KMS-11 (cell line): ENCODE measurements at regions not wholly inside any gene's neighbourhood (a gene's known extent, or its start where the extent isn't known, plus 50 kb on each side); places are given as distances from the start of the nearest gene placed in this dataset.

Source experiments
- H2AFZ ChIP-seq: fragments of 200-600 bp; sonication (generic); 2 replicates; pipeline ENCODE4 v1.6.1; 2016; ENCODE audit warnings: antibody characterized with exemption, mixed run types, low read depth
- H3K27ac ChIP-seq: fragments of 200-600 bp; sonication (generic); 2 replicates; pipeline ENCODE4 v1.6.1; 2016; ENCODE audit warnings: mild to moderate bottlenecking, mixed run types
- H3K27me3 ChIP-seq: fragments of 200-600 bp; sonication (generic); 2 replicates; pipeline ENCODE4 v1.6.1; 2017; ENCODE audit warnings: mild to moderate bottlenecking, low read depth, mixed run types, moderate library complexity; ENCODE audit not compliant: insufficient read depth
- H3K36me3 ChIP-seq: fragments of 200-600 bp; sonication (generic); 2 replicates; pipeline ENCODE4 v1.6.1; 2017; ENCODE audit warnings: mild to moderate bottlenecking, mixed run types; ENCODE audit not compliant: insufficient read depth
- H3K4me1 ChIP-seq: fragments of 200-600 bp; sonication (generic); 2 replicates; pipeline ENCODE4 v1.6.1; 2016; ENCODE audit warnings: mild to moderate bottlenecking, low read depth, mixed run types; ENCODE audit not compliant: poor library complexity, severe bottlenecking
- H3K4me2 ChIP-seq: fragments of 200-600 bp; sonication (generic); 2 replicates; pipeline ENCODE4 v1.7.0; 2016; ENCODE audit warnings: mild to moderate bottlenecking, mixed run types
- H3K4me3 ChIP-seq: fragments of 200-600 bp; sonication (generic); IDR thresholded peaks from 2 replicates; pipeline ENCODE4 v1.6.1; 2017; ENCODE audit warnings: low read depth, low read length, mixed read lengths; ENCODE audit not compliant: insufficient read depth
- H3K79me2 ChIP-seq: fragments of 200-600 bp; sonication (generic); 2 replicates; pipeline ENCODE4 v1.6.1; 2016; ENCODE audit warnings: low read depth, mixed run types; ENCODE audit not compliant: insufficient read depth
- H3K9ac ChIP-seq: fragments of 200-600 bp; sonication (generic); 2 replicates; pipeline ENCODE4 v1.6.1; 2016; ENCODE audit warnings: mild to moderate bottlenecking, mixed run types
- H4K20me1 ChIP-seq: fragments of 200-600 bp; sonication (generic); 2 replicates; pipeline ENCODE4 v1.6.1; 2016; ENCODE audit warnings: mild to moderate bottlenecking, mixed run types; ENCODE audit not compliant: insufficient read depth
- TF ChIP-seq, protein P1 (sequence below): fragments of 200-600 bp; sonication (generic); conservative IDR thresholded peaks from 2 replicates; pipeline ENCODE4 v1.6.1; 2017; ENCODE audit warnings: low read depth, mild to moderate bottlenecking, antibody characterized with exemption, low read length, moderate library complexity, mixed read lengths

DNA sequence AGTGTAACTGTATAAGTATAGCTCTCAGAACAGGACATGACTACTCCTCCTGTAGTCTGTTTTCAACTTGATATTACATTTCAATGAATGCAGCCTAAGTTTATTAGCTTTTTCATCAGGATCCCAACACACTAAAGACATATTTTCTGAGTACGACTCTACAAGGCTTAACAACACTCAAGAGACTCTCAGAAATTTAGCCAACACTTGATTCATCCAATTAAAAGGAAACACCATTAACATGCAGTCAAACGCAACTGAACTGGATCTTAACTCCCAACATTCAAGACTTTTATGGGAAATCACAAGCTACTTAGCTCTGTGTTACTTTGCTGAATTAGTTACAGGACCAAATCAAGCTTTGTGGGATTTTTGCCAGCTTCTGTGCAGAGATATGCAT is 65.2 kb upstream of the SGIP1 start:
- no peak overlapping the region for H3K4me3 ChIP-seq
- no peaks in the 10 kb centered on the region for H3K79me2 ChIP-seq
- no peak overlapping the region for H3K27ac ChIP-seq
- no peaks in the 10 kb centered on the region for H3K36me3 ChIP-seq
- H4K20me1 ChIP-seq, result no peaks in the 10 kb centered on the region
- TF ChIP-seq, protein P1, sequence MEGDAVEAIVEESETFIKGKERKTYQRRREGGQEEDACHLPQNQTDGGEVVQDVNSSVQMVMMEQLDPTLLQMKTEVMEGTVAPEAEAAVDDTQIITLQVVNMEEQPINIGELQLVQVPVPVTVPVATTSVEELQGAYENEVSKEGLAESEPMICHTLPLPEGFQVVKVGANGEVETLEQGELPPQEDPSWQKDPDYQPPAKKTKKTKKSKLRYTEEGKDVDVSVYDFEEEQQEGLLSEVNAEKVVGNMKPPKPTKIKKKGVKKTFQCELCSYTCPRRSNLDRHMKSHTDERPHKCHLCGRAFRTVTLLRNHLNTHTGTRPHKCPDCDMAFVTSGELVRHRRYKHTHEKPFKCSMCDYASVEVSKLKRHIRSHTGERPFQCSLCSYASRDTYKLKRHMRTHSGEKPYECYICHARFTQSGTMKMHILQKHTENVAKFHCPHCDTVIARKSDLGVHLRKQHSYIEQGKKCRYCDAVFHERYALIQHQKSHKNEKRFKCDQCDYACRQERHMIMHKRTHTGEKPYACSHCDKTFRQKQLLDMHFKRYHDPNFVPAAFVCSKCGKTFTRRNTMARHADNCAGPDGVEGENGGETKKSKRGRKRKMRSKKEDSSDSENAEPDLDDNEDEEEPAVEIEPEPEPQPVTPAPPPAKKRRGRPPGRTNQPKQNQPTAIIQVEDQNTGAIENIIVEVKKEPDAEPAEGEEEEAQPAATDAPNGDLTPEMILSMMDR, result no peak
- H3K9ac ChIP-seq, result no peak overlapping the region
- H3K4me2 ChIP-seq, result no peak overlapping the region
- H3K27me3 ChIP-seq, result no peaks in the 10 kb centered on the region
- no peak overlapping the region for H2AFZ ChIP-seq
- H3K4me1 ChIP-seq, result no peaks in the 10 kb centered on the region

- H3K4me1 ChIP-seq, result no peaks in the 10 kb centered on the region
- no peaks in the 10 kb centered on the region for H3K27me3 ChIP-seq
- H2AFZ ChIP-seq, result no peak overlapping the region
- H4K20me1 ChIP-seq, result no peaks in the 10 kb centered on the region
- no peak overlapping the region for H3K4me2 ChIP-seq
- H3K36me3 ChIP-seq, result no peaks in the 10 kb centered on the region
- TF ChIP-seq, protein P1, result no peak
- H3K79me2 ChIP-seq, result no peaks in the 10 kb centered on the region
- no peak overlapping the region for H3K9ac ChIP-seq
- no peak overlapping the region for H3K27ac ChIP-seq
- H3K4me3 ChIP-seq, result no peak overlapping the region
Observed at GRCh38 chr1:66475940-66476339, 58.0 kb upstream of the SGIP1 start.

DNA sequence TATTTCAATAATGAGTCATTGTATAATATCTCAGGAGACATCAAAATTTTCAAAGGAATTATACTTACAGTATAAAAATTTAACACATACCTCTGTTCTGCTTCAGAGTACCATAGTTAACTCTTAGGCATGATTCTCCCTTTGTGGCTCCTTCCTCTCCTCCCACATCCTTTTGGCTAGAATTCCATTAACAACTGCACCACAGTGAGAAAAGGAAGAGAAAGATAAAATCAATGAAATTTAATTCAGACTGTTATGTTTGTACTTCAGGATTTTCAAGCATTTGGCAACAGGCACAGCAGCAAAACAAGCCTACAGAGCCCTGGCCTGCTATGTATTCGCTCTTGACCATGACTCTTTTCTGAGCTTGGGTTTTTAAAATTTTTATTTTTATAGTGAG is 57.2 kb upstream of the SGIP1 start:
- Histone ChIP-seq H3K79me2 (no peaks in the 10 kb centered on the region), H2AFZ (no peak overlapping the region), H3K27me3 (no peaks in the 10 kb centered on the region), H3K4me3 (no peak overlapping the region), H3K9ac (no peak overlapping the region), H3K4me1 (no peaks in the 10 kb centered on the region), H3K36me3 (no peaks in the 10 kb centered on the region), H4K20me1 (no peaks in the 10 kb centered on the region), H3K4me2 (no peak overlapping the region), H3K27ac (no peak overlapping the region)
- TF ChIP-seq, protein P1, result no peak

GRCh38 chr1:66478116-66478515 is 55.8 kb upstream of the SGIP1 start:
- Histone ChIP-seq H3K27ac (no peak overlapping the region), H3K4me3 (no peak overlapping the region), H3K4me2 (no peak overlapping the region), H3K79me2 (no peaks in the 10 kb centered on the region), H3K4me1 (no peaks in the 10 kb centered on the region), H2AFZ (no peak overlapping the region), H3K9ac (no peak overlapping the region), H3K36me3 (no peaks in the 10 kb centered on the region), H4K20me1 (no peaks in the 10 kb centered on the region), H3K27me3 (no peaks in the 10 kb centered on the region)
- TF ChIP-seq, protein P1, result no peak
